ENCODE measurements at regions not wholly inside any gene's neighbourhood (a gene's known extent, or its start where the extent isn't known, plus 50 kb on each side); places are given as distances from the start of the nearest gene placed in this dataset.
A peak's percentile ranks its signal among the peaks of the same experiment; 100 is the strongest.

GRCh38 chr13:106041445-106041844, 494.0 kb downstream of the EFNB2 start:
- Histone ChIP-seq H3K27me3 (no peaks in the 10 kb centered on the region), H3K4me3 (no peak overlapping the region), H3K27ac (no peak overlapping the region), H3K36me3 (no peaks in the 10 kb centered on the region), H3K4me1 (ENCODE audit: low read depth) (no peaks in the 10 kb centered on the region), H3K9me3 (ENCODE audit: low read depth) (no peaks in the 10 kb centered on the region)
- TF ChIP-seq CTCF (IDR thresholded peaks at IDR 0.05; ENCODE audit: low read depth, low read length): no peak
- no peak for DNase-seq (ENCODE audit: low read depth in 1 of 2, low spot score in 1 of 2)

- Histone ChIP-seq H3K9me3 (ENCODE audit: low read depth) (no peaks in the 10 kb centered on the region), H3K36me3 (no peaks in the 10 kb centered on the region), H3K27ac (no peak overlapping the region), H3K27me3 (no peaks in the 10 kb centered on the region), H3K4me1 (ENCODE audit: low read depth) (no peaks in the 10 kb centered on the region), H3K4me3 (no peak overlapping the region)
- TF ChIP-seq CTCF (IDR thresholded peaks at IDR 0.05; ENCODE audit: low read depth, low read length): no peak
- DNase-seq (ENCODE audit: low read depth in 1 of 2, low spot score in 1 of 2): peak in 1 of 2 donors; percentile 70
Measured at GRCh38 chr13:106038752-106039151, 496.7 kb downstream of the EFNB2 start.

- no peaks in the 10 kb centered on the region for H3K36me3 ChIP-seq
- H3K27ac ChIP-seq: no peak overlapping the region
- DNase-seq (ENCODE audit: low read depth in 1 of 2, low spot score in 1 of 2): peak in 1 of 2 donors; percentile 12
- no peaks in the 10 kb centered on the region for H3K27me3 ChIP-seq
- no peak for TF ChIP-seq CTCF (IDR thresholded peaks at IDR 0.05; ENCODE audit: low read depth, low read length)
- no peak overlapping the region for H3K4me3 ChIP-seq
- no peaks in the 10 kb centered on the region for H3K9me3 ChIP-seq (ENCODE audit: low read depth)
- no peaks in the 10 kb centered on the region for H3K4me1 ChIP-seq (ENCODE audit: low read depth)
Measured at GRCh38 chr13:106036870-106037269, 498.6 kb downstream of the EFNB2 start.

GRCh38 chr13:106034201-106034600, 501.3 kb downstream of the EFNB2 start:
- H3K27me3 ChIP-seq: no peaks in the 10 kb centered on the region
- no peak for TF ChIP-seq CTCF (IDR thresholded peaks at IDR 0.05; ENCODE audit: low read depth, low read length)
- no peaks in the 10 kb centered on the region for H3K36me3 ChIP-seq
- H3K4me1 ChIP-seq (ENCODE audit: low read depth): no peaks in the 10 kb centered on the region
- no peak overlapping the region for H3K4me3 ChIP-seq
- H3K27ac ChIP-seq: no peak overlapping the region
- no peaks in the 10 kb centered on the region for H3K9me3 ChIP-seq (ENCODE audit: low read depth)
- peak in 1 of 2 donors; percentile 53 for DNase-seq (ENCODE audit: low read depth in 1 of 2, low spot score in 1 of 2)

GRCh38 chr13:106033659-106034058, 501.8 kb downstream of the EFNB2 start:
- H3K27ac ChIP-seq: no peak overlapping the region
- H3K4me1 ChIP-seq (ENCODE audit: low read depth): no peaks in the 10 kb centered on the region
- peak; percentile 51 for TF ChIP-seq CTCF (IDR thresholded peaks at IDR 0.05; ENCODE audit: low read depth, low read length)

GRCh38 chr13:106032441-106032840, 503.0 kb downstream of the EFNB2 start:
- TF ChIP-seq CTCF (IDR thresholded peaks at IDR 0.05; ENCODE audit: low read depth, low read length): no peak
- H3K27me3 ChIP-seq: no peaks in the 10 kb centered on the region
- H3K4me3 ChIP-seq: no peak overlapping the region
- H3K36me3 ChIP-seq: no peaks in the 10 kb centered on the region
- H3K4me1 ChIP-seq (ENCODE audit: low read depth): no peaks in the 10 kb centered on the region
- no peak overlapping the region for H3K27ac ChIP-seq
- H3K9me3 ChIP-seq (ENCODE audit: low read depth): no peaks in the 10 kb centered on the region
- no peak for DNase-seq (ENCODE audit: low read depth in 1 of 2, low spot score in 1 of 2)

More at GRCh38 chr13:106033659-106034058, 501.8 kb downstream of the EFNB2 start:
- Histone ChIP-seq H3K9me3 (ENCODE audit: low read depth) (no peaks in the 10 kb centered on the region), H3K27me3 (no peaks in the 10 kb centered on the region), H3K36me3 (no peaks in the 10 kb centered on the region), H3K4me3 (no peak overlapping the region)
- DNase-seq (ENCODE audit: low read depth in 1 of 2, low spot score in 1 of 2): peak in 1 of 2 donors; percentile 87

Data from cardiac muscle cell (in vitro differentiated cells and primary cell).